Mammary epithelial cell (primary cell): ENCODE measurements at regions not wholly inside any gene's neighbourhood (a gene's known extent, or its start where the extent isn't known, plus 50 kb on each side); places are given as distances from the start of the nearest gene placed in this dataset.

Source experiments
- EZH2 ChIP-seq: IDR thresholded peaks from 2 replicates; pipeline ENCODE4 v1.6.1; 2012; ENCODE audit warnings: low read length, inconsistent platforms, borderline replicate concordance
- TF ChIP-seq, protein P1 (sequence below), 2 donors: IDR thresholded peaks in 1 of 2; conservative IDR thresholded peaks in 1 of 2; 2 replicates each; pipeline ENCODE4 v1.5.1; 2011 to 2012; ENCODE audit warnings: inconsistent platforms in 2 of 2, low read length in 2 of 2, mild to moderate bottlenecking in 2 of 2, control low read depth in 1 of 2, low read depth in 1 of 2; ENCODE audit not compliant: insufficient read depth in 1 of 2; ENCODE audit errors: extremely low read depth in 1 of 2

GRCh38 chr7:49500741-49501140 lies 272.7 kb upstream of the VWC2 start:
- TF ChIP-seq, protein P1, sequence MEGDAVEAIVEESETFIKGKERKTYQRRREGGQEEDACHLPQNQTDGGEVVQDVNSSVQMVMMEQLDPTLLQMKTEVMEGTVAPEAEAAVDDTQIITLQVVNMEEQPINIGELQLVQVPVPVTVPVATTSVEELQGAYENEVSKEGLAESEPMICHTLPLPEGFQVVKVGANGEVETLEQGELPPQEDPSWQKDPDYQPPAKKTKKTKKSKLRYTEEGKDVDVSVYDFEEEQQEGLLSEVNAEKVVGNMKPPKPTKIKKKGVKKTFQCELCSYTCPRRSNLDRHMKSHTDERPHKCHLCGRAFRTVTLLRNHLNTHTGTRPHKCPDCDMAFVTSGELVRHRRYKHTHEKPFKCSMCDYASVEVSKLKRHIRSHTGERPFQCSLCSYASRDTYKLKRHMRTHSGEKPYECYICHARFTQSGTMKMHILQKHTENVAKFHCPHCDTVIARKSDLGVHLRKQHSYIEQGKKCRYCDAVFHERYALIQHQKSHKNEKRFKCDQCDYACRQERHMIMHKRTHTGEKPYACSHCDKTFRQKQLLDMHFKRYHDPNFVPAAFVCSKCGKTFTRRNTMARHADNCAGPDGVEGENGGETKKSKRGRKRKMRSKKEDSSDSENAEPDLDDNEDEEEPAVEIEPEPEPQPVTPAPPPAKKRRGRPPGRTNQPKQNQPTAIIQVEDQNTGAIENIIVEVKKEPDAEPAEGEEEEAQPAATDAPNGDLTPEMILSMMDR (conservative IDR thresholded peaks at IDR 0.05 in 1 of 2, IDR thresholded peaks at IDR 0.05 in 1 of 2; ENCODE audit: extremely low read depth in 1 of 2, insufficient read depth in 1 of 2, low read depth in 1 of 2, low read length in 2 of 2) = no peak
- TF ChIP-seq EZH2 = no peak
